Endothelial cell of umbilical vein (primary cell): ENCODE measurements at regions not wholly inside any gene's neighbourhood (a gene's known extent, or its start where the extent isn't known, plus 50 kb on each side); places are given as distances from the start of the nearest gene placed in this dataset.

Source experiments
- CTCF ChIP-seq, 2 donors: IDR thresholded peaks; 1 replicate in 1 of 2; 2 replicates in 1 of 2; pipeline ENCODE4 v1.5.1; 2011; ENCODE audit warnings: low read length in 2 of 2, mild to moderate bottlenecking in 2 of 2, moderate library complexity in 2 of 2, control low read depth in 1 of 2, inconsistent platforms in 1 of 2, low read depth in 1 of 2; ENCODE audit not compliant: insufficient read depth in 1 of 2; ENCODE audit errors: extremely low read depth in 1 of 2
- EZH2 ChIP-seq: IDR thresholded peaks from 2 replicates; pipeline ENCODE4 v1.6.1; 2012; ENCODE audit warnings: borderline replicate concordance, low read depth, mild to moderate bottlenecking, moderate library complexity, low read length, inconsistent platforms; ENCODE audit not compliant: severe bottlenecking
- FOS ChIP-seq: IDR thresholded peaks from 2 replicates; pipeline ENCODE4 v1.6.1; 2011; ENCODE audit warnings: mild to moderate bottlenecking, low read length, moderate library complexity, borderline replicate concordance; ENCODE audit not compliant: insufficient read depth
- GATA2 ChIP-seq: IDR thresholded peaks from 2 replicates; pipeline ENCODE4 v1.7.0; 2011; ENCODE audit warnings: low read depth, mild to moderate bottlenecking, moderate library complexity, mixed read lengths, low read length; ENCODE audit not compliant: insufficient read length, insufficient read depth
- MAX ChIP-seq: IDR thresholded peaks from 2 replicates; pipeline ENCODE4 v1.6.1; 2011; ENCODE audit not compliant: insufficient read depth, insufficient read length
- MYC ChIP-seq: IDR thresholded peaks from one replicate; pipeline ENCODE4 v1.6.1; 2011; ENCODE audit warnings: mild to moderate bottlenecking, low read depth, low read length
- POLR2A ChIP-seq: IDR thresholded peaks from 2 replicates; pipeline ENCODE4 v1.6.1; 2012; ENCODE audit warnings: low read depth, mild to moderate bottlenecking, control low read depth, low read length
- POLR2AphosphoS5 ChIP-seq: IDR thresholded peaks from 2 replicates; pipeline ENCODE4 v1.6.1; 2012; ENCODE audit warnings: low read depth, mild to moderate bottlenecking, control low read depth, low read length, moderate library complexity; ENCODE audit not compliant: insufficient read depth

- no peak for TF ChIP-seq GATA2
- no peak for TF ChIP-seq CTCF (IDR thresholded peaks at IDR 0.05; ENCODE audit: extremely low read depth in 1 of 2, insufficient read depth in 1 of 2, low read depth in 1 of 2, low read length in 2 of 2)
- TF ChIP-seq MAX = no peak
- TF ChIP-seq POLR2A = no peak
- TF ChIP-seq POLR2AphosphoS5 = no peak
- TF ChIP-seq MYC = no peak
- TF ChIP-seq EZH2 = no peak
- TF ChIP-seq FOS = no peak
Measured at GRCh38 chr17:34765291-34765690, 185.9 kb downstream of the TMEM132E start.
